H1 (cell line): ENCODE measurements at regions not wholly inside any gene's neighbourhood (a gene's known extent, or its start where the extent isn't known, plus 50 kb on each side); places are given as distances from the start of the nearest gene placed in this dataset.

Experiments used
- EGR1 ChIP-seq: IDR thresholded peaks from 2 replicates; pipeline ENCODE4 v1.6.1; 2011; ENCODE audit warnings: low read depth, low read length, borderline replicate concordance
- JUND ChIP-seq: IDR thresholded peaks from 2 replicates; pipeline ENCODE4 v1.6.1; 2011; ENCODE audit warnings: mild to moderate bottlenecking, improper control_type of control experiment, low read length
- MAFK ChIP-seq: IDR thresholded peaks from 2 replicates; pipeline ENCODE4 v1.6.1; 2012; ENCODE audit warnings: low read depth, mild to moderate bottlenecking, improper control_type of control experiment, low read length
- RXRA ChIP-seq: IDR thresholded peaks from 2 replicates; pipeline ENCODE4 v1.6.1; 2011; ENCODE audit warnings: low read depth, mild to moderate bottlenecking, low read length, moderate library complexity; ENCODE audit not compliant: insufficient read depth
- SAP30 ChIP-seq: fragments of 300-600 bp; sonication (generic); IDR thresholded peaks from 2 replicates; pipeline ENCODE4 v1.7.1; 2012; ENCODE audit warnings: low read length, moderate library complexity, mild to moderate bottlenecking, inconsistent platforms; ENCODE audit not compliant: insufficient read depth, insufficient replicate concordance
- SIRT6 ChIP-seq: IDR thresholded peaks from one replicate; pipeline ENCODE4 v1.7.1; 2012; ENCODE audit warnings: low read length, inconsistent platforms
- SP4 ChIP-seq: IDR thresholded peaks from 2 replicates; pipeline ENCODE4 v1.6.1; 2012; ENCODE audit warnings: low read length, inconsistent platforms
- SRF ChIP-seq: IDR thresholded peaks from 2 replicates; pipeline ENCODE4 v1.6.1; 2011; ENCODE audit warnings: mild to moderate bottlenecking, low read depth, low read length, moderate library complexity

DNA sequence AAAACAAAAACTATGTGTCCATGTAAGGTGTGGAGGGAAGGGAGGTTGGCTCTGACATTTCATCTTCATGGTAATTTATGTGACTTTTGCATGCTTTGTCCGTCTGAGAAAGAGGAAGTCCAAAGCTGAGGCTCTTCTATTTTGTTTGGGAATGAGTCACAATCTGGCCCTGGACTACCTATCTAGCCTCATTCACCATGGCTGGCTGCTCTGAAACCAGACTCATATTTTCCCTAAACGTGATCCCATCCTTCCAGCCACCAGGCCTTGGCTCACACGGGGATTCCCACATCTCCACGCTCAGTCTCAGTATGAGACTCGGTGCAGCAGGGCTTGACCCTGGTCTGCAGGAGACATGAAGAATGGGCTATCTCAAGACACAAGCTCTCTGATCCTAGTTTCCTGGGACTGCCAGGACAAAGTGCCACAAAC lies 672.8 kb downstream of the ACTL7B start (continued):
- TF ChIP-seq SAP30 (no peak), EGR1 (no peak), SRF (no peak), MAFK (no peak), SP4 (no peak), SIRT6 (no peak), JUND (no peak), RXRA (no peak)
